Mucosa of descending colon (tissue), 3 donors: ENCODE measurements at regions not wholly inside any gene's neighbourhood (a gene's known extent, or its start where the extent isn't known, plus 50 kb on each side); places are given as distances from the start of the nearest gene placed in this dataset.

ENCODE experiments used
- ATAC-seq: fragments of 200-7000 bp; cut with Tn5 transposase; one replicate; pipeline ENCODE4 v1.9.1; 2020; ENCODE audit warnings: mild to moderate bottlenecking, moderate library complexity
- DNase-seq, 3 donors: peaks; one replicate each; pipeline ENCODE4 v3.0.0-alpha.2; 2020
- H3K36me3 ChIP-seq: fragments of 200-600 bp; one replicate; pipeline ENCODE4 v1.8.0; 2021; ENCODE audit warnings: low read depth, mild to moderate bottlenecking
- H3K4me1 ChIP-seq: fragments of 200-600 bp; one replicate; pipeline ENCODE4 v1.8.0; 2021; ENCODE audit warnings: low read depth, mild to moderate bottlenecking
- H3K4me3 ChIP-seq: fragments of 200-600 bp; one replicate; pipeline ENCODE4 v1.8.0; 2021; ENCODE audit warnings: mild to moderate bottlenecking
- H3K9me3 ChIP-seq: fragments of 200-600 bp; one replicate; pipeline ENCODE4 v1.8.0; 2021; ENCODE audit warnings: mild to moderate bottlenecking
- intact Hi-C, 2 donors: fragments of 100-400 bp; cut with DNase I in 1 of 2; cut with micrococcal nuclease in 1 of 2; formaldehyde crosslinking; loops; one replicate each; pipeline versions ENCODE4 v1.11.0 to v1.11.1; 2022; cut with DNase I, micrococcal nuclease
- TF ChIP-seq, protein P1 (sequence below): fragments of 200-600 bp; IDR thresholded peaks from one replicate; pipeline ENCODE4 v1.8.0; 2022; ENCODE audit warnings: antibody characterized with exemption, mild to moderate bottlenecking
- donor health status: DM: no; HTN: no; CAD: no; lungs with moderate emphysema.
- donor health status: DM: no; HTN: no; CAD: no.
- donor health status: DM: no; HTN: yes; CAD: no.

DNA sequence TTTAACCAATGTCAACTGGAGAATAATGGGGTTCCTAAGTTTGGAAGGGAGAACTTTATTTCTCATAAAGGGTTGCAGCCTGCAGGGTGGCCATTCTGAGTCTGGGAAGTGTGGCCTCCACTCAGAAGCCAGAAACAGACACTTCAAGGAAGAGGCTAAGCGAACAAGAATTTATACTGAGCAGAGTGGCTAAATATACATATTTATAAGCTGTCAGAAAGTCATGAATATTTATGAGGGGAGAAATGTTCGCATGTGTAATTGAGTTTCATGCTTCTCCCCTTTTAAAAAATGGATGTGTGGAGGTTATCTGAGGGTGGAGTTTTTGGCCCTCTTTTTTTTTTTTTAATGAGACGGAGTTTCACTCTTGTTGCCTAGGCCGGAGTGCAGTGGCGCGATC is 78.1 kb upstream of the PLAC8 start:
- no peaks in the 10 kb centered on the region for H3K36me3 ChIP-seq
- no peak for DNase-seq
- no peaks in the 10 kb centered on the region for H3K9me3 ChIP-seq
- TF ChIP-seq, protein P1, sequence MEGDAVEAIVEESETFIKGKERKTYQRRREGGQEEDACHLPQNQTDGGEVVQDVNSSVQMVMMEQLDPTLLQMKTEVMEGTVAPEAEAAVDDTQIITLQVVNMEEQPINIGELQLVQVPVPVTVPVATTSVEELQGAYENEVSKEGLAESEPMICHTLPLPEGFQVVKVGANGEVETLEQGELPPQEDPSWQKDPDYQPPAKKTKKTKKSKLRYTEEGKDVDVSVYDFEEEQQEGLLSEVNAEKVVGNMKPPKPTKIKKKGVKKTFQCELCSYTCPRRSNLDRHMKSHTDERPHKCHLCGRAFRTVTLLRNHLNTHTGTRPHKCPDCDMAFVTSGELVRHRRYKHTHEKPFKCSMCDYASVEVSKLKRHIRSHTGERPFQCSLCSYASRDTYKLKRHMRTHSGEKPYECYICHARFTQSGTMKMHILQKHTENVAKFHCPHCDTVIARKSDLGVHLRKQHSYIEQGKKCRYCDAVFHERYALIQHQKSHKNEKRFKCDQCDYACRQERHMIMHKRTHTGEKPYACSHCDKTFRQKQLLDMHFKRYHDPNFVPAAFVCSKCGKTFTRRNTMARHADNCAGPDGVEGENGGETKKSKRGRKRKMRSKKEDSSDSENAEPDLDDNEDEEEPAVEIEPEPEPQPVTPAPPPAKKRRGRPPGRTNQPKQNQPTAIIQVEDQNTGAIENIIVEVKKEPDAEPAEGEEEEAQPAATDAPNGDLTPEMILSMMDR = no peak
- no peak overlapping the region for H3K4me3 ChIP-seq
- intact Hi-C loops = no loop called here
- H3K4me1 ChIP-seq = peaks cover 5% of the 10 kb centered on the region
- no peak for ATAC-seq

DNA sequence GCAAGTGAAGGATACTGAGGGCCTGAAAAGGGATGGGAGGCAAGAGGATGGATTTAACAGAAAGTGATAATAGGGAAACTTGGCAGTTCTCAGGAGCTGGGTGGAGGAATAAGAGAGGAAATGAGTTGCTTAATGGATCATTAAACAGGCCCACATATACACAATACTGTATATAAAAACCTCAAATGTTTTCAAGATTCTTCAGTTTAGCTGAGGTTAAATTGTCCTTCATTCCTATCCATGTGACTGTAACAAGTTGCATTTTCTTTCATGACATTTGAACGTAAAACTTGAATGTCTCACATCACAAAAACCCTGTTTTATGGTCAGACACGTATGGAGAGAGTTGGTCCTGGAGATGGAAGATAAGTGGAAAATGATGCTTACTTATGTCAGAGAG is 76.5 kb upstream of the PLAC8 start:
- intact Hi-C loops = no loop called here

DNA sequence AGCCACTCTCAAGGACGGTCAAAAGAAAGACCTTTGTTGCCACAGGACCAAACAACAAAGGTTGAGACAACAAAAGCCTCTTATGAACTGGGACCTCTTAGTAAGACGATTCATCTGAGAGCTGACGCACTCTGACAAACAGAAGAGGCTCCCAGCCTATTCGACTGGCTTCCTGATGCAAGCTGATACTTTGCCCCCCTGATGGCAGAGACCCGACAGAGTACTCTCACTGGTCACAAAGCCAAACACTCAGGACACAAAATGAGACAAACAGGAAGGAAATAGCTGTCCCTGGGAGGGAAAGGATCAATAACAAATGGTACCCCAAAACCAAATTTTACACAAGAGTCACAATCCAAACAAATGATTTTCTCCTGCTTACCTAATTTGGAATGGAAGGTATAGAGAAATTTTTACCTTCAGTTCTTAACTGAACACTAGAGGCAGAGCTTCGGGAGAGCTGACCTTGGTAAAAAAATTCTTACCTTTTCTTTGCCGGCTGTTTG is 75.2 kb upstream of the PLAC8 start:
- no peaks in the 10 kb centered on the region for H3K9me3 ChIP-seq
- TF ChIP-seq, protein P1 = no peak
- no peak overlapping the region for H3K4me3 ChIP-seq
- ATAC-seq (no peak), DNase-seq (no peak)
- no peaks in the 10 kb centered on the region for H3K4me1 ChIP-seq
- no peaks in the 10 kb centered on the region for H3K36me3 ChIP-seq
- intact Hi-C loops = no loop called here

More for the DNA sequence above, 76.5 kb upstream of the PLAC8 start:
- ATAC-seq (no peak), DNase-seq (no peak)
- no peaks in the 10 kb centered on the region for H3K36me3 ChIP-seq
- H3K4me3 ChIP-seq = no peak overlapping the region
- peaks cover 2% of the 10 kb centered on the region for H3K4me1 ChIP-seq
- no peaks in the 10 kb centered on the region for H3K9me3 ChIP-seq
- TF ChIP-seq, protein P1 = no peak

DNA sequence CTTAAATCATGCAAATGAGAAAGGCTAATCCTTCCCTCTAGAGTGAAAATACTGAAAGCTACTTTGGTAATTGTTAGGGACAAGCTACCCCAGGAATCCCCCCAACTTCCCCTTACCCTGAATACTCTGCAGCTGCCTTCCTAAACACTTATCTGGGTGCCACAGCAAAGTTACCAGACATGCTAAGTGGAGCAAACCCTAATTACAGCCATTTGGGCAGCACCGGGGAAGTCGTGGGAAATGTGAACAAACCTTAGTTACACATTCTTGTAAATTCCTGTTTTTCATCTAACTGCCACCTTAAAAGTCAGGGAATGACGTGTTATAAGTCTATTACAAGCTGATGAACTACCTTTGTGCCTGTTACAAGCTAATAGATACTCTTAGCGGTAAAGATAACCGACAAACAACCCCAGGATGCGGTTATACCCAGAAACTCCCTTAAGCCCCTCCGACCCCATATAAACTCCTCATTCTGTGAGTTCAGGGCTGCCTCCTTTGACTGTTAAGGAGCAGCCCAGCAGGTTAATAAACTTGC is 66.0 kb upstream of the PLAC8 start:
- H3K36me3 ChIP-seq = no peaks in the 10 kb centered on the region
- no peak overlapping the region for H3K4me3 ChIP-seq
- no peaks in the 10 kb centered on the region for H3K9me3 ChIP-seq
- DNase-seq = no peak
- TF ChIP-seq, protein P1 = no peak
- no peaks in the 10 kb centered on the region for H3K4me1 ChIP-seq
- intact Hi-C loops = no loop called here
- no peak for ATAC-seq

DNA sequence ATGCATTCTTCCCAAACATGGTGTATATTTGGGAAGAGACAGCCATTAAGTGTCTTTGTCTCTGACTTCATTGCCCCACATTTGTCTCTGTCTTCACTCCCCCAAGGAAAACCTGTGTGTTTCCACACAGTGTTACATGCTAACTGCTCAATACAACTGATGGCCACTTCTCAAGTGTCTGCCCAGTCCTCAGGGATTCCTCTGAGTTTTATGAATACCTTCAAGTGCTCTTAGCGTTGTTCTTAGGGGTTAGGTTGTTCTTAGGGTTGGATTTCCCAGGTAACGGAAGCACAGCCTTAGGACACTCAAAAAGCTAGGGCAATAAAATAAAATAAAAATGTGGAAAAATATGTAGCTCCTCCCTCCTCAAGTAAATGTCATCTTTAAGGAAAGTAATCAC is 64.7 kb upstream of the PLAC8 start:
- no peak overlapping the region for H3K4me3 ChIP-seq
- H3K9me3 ChIP-seq = no peaks in the 10 kb centered on the region
- intact Hi-C loops = no loop called here
- no peak for ATAC-seq
- DNase-seq = no peak
- TF ChIP-seq, protein P1 = no peak
- H3K4me1 ChIP-seq = no peaks in the 10 kb centered on the region
- no peaks in the 10 kb centered on the region for H3K36me3 ChIP-seq

DNA sequence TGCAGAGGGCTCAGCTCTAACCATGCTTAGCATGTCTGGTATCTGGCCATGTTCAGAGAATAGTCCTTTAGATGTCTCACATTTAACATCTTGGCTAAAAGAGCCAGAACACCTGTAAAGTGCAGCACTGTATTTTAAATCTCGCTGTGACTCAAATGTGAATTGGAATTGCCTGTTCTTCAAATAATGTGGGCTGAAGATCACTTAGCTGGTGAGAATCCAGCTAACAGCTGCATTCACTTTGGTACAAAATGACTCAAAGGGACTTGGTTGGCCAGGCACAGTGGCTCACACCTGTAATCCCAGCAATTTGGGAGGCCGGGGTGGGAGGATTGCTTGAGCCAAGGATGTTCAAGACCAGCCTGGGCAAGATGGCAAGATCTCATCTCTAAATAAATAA is 63.5 kb upstream of the PLAC8 start:
- intact Hi-C loops = no loop called here
- no peaks in the 10 kb centered on the region for H3K4me1 ChIP-seq
- ATAC-seq (no peak), DNase-seq (no peak)
- no peaks in the 10 kb centered on the region for H3K36me3 ChIP-seq
- no peak overlapping the region for H3K4me3 ChIP-seq
- TF ChIP-seq, protein P1 = no peak
- no peaks in the 10 kb centered on the region for H3K9me3 ChIP-seq
